HCT116 (cell line): ENCODE measurements at regions not wholly inside any gene's neighbourhood (a gene's known extent, or its start where the extent isn't known, plus 50 kb on each side); places are given as distances from the start of the nearest gene placed in this dataset.

Experiments
- ATAC-seq: fragments of 200-7000 bp; cut with Tn5 transposase; 2 replicates; pipeline ENCODE4 v1.9.1; 2020; ENCODE audit warnings: mild to moderate bottlenecking, moderate library complexity
- BruUV-seq: library from RNA; stranded (reverse); fragments of 400-500 nt; replicated peaks from 2 replicates; lab custom pipeline; 2021; lab: Mats Ljungman, UMichigan
- CTCF ChIA-PET: fragments of 300-600 bp; sonication (Branson Sonifier 250); formaldehyde crosslinking; loops from one replicate; lab custom pipeline; 2021; ENCODE audit warnings: antibody characterized with exemption; lab: Charles Lee
- POLR2A ChIA-PET: fragments of 300-600, 350-600 bp; sonication (Branson Sonifier 250); formaldehyde crosslinking; loops from one replicate; lab custom pipeline; 2021; ENCODE audit warnings: antibody characterized with exemption; lab: Charles Lee
- RAD21 ChIA-PET, 2 experiments: fragments of 300-600 bp; sonication (Branson Sonifier 250); formaldehyde crosslinking; loops; one replicate each; lab custom pipeline; 2023; ENCODE audit warnings: low total read pairs in 2 of 2; ENCODE audit not compliant: uncharacterized antibody in 2 of 2, unreplicated experiment in 2 of 2, low non-redundant PET in 1 of 2; lab: Charles Lee
- DNase-seq: peaks from one replicate; pipeline ENCODE4 v3.0.0-alpha.2; 2010; ENCODE audit warnings: low read depth, low spot score
- H2AFZ ChIP-seq: fragments of 200-600 bp; shearing (Covaris generic), sonication (generic); 2 replicates; pipeline ENCODE4 v1.6.1; 2017; ENCODE audit warnings: low read depth, mixed run types, mixed read lengths, antibody characterized with exemption, low read length; ENCODE audit not compliant: poor library complexity, severe bottlenecking
- H3K27ac ChIP-seq: 2 replicates; pipeline ENCODE4 v1.5.1; 2012; ENCODE audit warnings: low read depth, low read length
- H3K27me3 ChIP-seq: fragments of 200-600 bp; sonication (generic); 2 replicates; pipeline ENCODE4 v1.6.1; 2016; ENCODE audit warnings: mixed run types, low read length, mixed read lengths; ENCODE audit not compliant: insufficient read depth
- H3K36me3 ChIP-seq, 2 experiments: fragments of 200-500 bp in 1 of 2; fragments of 200-600 bp in 1 of 2; sonication (Bioruptor generic) in 1 of 2; sonication (generic) in 1 of 2; 2 replicates each; pipeline versions ENCODE4 v1.5.1 to v1.6.1; 2014 to 2016; ENCODE audit warnings: low read length in 2 of 2, inconsistent platforms in 1 of 2, mixed read lengths in 1 of 2, mixed run types in 1 of 2; ENCODE audit not compliant: insufficient read depth in 2 of 2, control insufficient read depth in 1 of 2
- H3K4me1 ChIP-seq, 2 experiments: fragments of 200-600 bp in 1 of 2; sonication (generic) in 1 of 2; 2 replicates each; pipeline versions ENCODE4 v1.5.1 to v1.6.1; 2012 to 2017; ENCODE audit warnings: low read length in 2 of 2, inconsistent platforms in 1 of 2, mild to moderate bottlenecking in 1 of 2, mixed read lengths in 1 of 2, mixed run types in 1 of 2, moderate library complexity in 1 of 2; ENCODE audit not compliant: insufficient read depth in 2 of 2, control insufficient read depth in 1 of 2
- H3K4me2 ChIP-seq: fragments of 200-600 bp; sonication (generic); 2 replicates; pipeline ENCODE4 v1.6.1; 2017; ENCODE audit warnings: mixed run types, low read length, mixed read lengths
- H3K4me3 ChIP-seq, 2 experiments: fragments of 200-600 bp in 1 of 2; sonication (generic) in 1 of 2; replicated peaks in 1 of 2; 2 replicates each; pipeline ENCODE4 v1.5.1; 2011 to 2016; ENCODE audit warnings: low read length in 2 of 2, control low read depth in 1 of 2, low read depth in 1 of 2, mild to moderate bottlenecking in 1 of 2, mixed read lengths in 1 of 2, mixed run types in 1 of 2
- H3K79me2 ChIP-seq: fragments of 200-600 bp; sonication (generic); 2 replicates; pipeline ENCODE4 v1.6.1; 2017; ENCODE audit warnings: mild to moderate bottlenecking, mixed run types, low read length, moderate library complexity, mixed read lengths; ENCODE audit not compliant: insufficient read depth
- H3K9ac ChIP-seq: fragments of 200-600 bp; sonication (generic); 2 replicates; pipeline ENCODE4 v1.6.1; 2016; ENCODE audit warnings: low read length, mixed read lengths
- H3K9me2 ChIP-seq: fragments of 200-600 bp; sonication (generic), shearing (Covaris generic); 2 replicates; pipeline ENCODE4 v1.6.1; 2017; ENCODE audit warnings: mixed run types, mild to moderate bottlenecking, moderate library complexity; ENCODE audit not compliant: insufficient read depth
- H3K9me3 ChIP-seq, 2 experiments: fragments of 200-500 bp in 1 of 2; fragments of 200-600 bp in 1 of 2; sonication (Bioruptor generic) in 1 of 2; sonication (generic) in 1 of 2; 2 replicates each; pipeline ENCODE4 v1.6.1; 2014 to 2017; ENCODE audit warnings: low read length in 2 of 2, mixed read lengths in 2 of 2, inconsistent platforms in 1 of 2, low read depth in 1 of 2, mild to moderate bottlenecking in 1 of 2, mixed run types in 1 of 2, moderate library complexity in 1 of 2; ENCODE audit not compliant: control insufficient read depth in 1 of 2, insufficient read depth in 1 of 2
- H4K20me1 ChIP-seq: fragments of 200-600 bp; sonication (generic), shearing (Covaris generic); 2 replicates; pipeline ENCODE4 v1.6.1; 2017; ENCODE audit warnings: mixed run types, mild to moderate bottlenecking, moderate library complexity; ENCODE audit not compliant: insufficient read depth
- CBX3 ChIP-seq: IDR thresholded peaks from 2 replicates; pipeline ENCODE4 v1.6.1; 2012; ENCODE audit warnings: low read depth
- CEBPB ChIP-seq: IDR thresholded peaks from 2 replicates; pipeline ENCODE4 v1.6.1; 2012; ENCODE audit warnings: low read depth
- CTCF ChIP-seq, 3 experiments: fragments of 200-600 bp in 1 of 3; sonication (generic) in 1 of 3; IDR thresholded peaks in 2 of 3; conservative IDR thresholded peaks in 1 of 3; 2 replicates each; pipeline ENCODE4 v1.5.1; 2012 to 2017; ENCODE audit warnings: low read depth in 2 of 3, low read length in 2 of 3, antibody characterized with exemption in 1 of 3, borderline replicate concordance in 1 of 3, control low read depth in 1 of 3, mild to moderate bottlenecking in 1 of 3, mixed read lengths in 1 of 3, mixed run types in 1 of 3, moderate library complexity in 1 of 3; ENCODE audit not compliant: insufficient read depth in 1 of 3
- ELF1 ChIP-seq: IDR thresholded peaks from 2 replicates; pipeline ENCODE4 v1.6.1; 2012; ENCODE audit warnings: low read depth, borderline replicate concordance
- EZH2 ChIP-seq: fragments of 200-600 bp; sonication (generic); IDR thresholded peaks from 2 replicates; pipeline ENCODE4 v1.6.1; 2017; ENCODE audit warnings: antibody characterized with exemption, mixed run types
- EZH2phosphoT487 ChIP-seq: fragments of 200-600 bp; IDR thresholded peaks from 2 replicates; pipeline ENCODE4 v1.6.1; 2018; ENCODE audit warnings: antibody characterized with exemption, borderline replicate concordance
- FOSL1 ChIP-seq: IDR thresholded peaks from 2 replicates; pipeline ENCODE4 v1.6.1; 2012; ENCODE audit warnings: low read depth
- POLR2A ChIP-seq: IDR thresholded peaks from 2 replicates; pipeline ENCODE4 v1.7.0; 2011; ENCODE audit warnings: borderline replicate concordance; ENCODE audit not compliant: insufficient read depth, insufficient read length; ENCODE audit errors: extremely low read depth
- POLR2AphosphoS5 ChIP-seq: IDR thresholded peaks from 2 replicates; pipeline ENCODE4 v1.6.1; 2011; ENCODE audit warnings: mild to moderate bottlenecking, low read depth, low read length, moderate library complexity
- REST ChIP-seq: IDR thresholded peaks from 2 replicates; pipeline ENCODE4 v1.6.1; 2012; ENCODE audit warnings: low read depth
- SP1 ChIP-seq: IDR thresholded peaks from 2 replicates; pipeline ENCODE4 v1.6.1; 2012; ENCODE audit warnings: low read depth
- TCF7L2 ChIP-seq: IDR thresholded peaks from 2 replicates; pipeline ENCODE4 v1.7.0; 2011; ENCODE audit warnings: borderline replicate concordance, inconsistent platforms; ENCODE audit not compliant: insufficient read depth, insufficient read length; ENCODE audit errors: extremely low read depth
- ZBTB33 ChIP-seq: IDR thresholded peaks from 2 replicates; pipeline ENCODE4 v1.6.1; 2011; ENCODE audit warnings: mild to moderate bottlenecking, low read length, moderate library complexity; ENCODE audit not compliant: insufficient replicate concordance; ENCODE audit errors: extremely low read depth
- ZNF274 ChIP-seq: fragments of 200-500 bp; sonication (Bioruptor generic); IDR thresholded peaks from 2 replicates; pipeline ENCODE4 v1.6.1; 2014; ENCODE audit warnings: mild to moderate bottlenecking, low read depth, low read length, inconsistent platforms
- intact Hi-C: fragments of 100-400 bp; cut with micrococcal nuclease; formaldehyde crosslinking; loops from 2 replicates; pipeline ENCODE4 v1.10.0; 2022

- no peak overlapping the region for H2AFZ ChIP-seq
- H3K4me3 ChIP-seq, result no peak overlapping the region
- BruUV-seq, result no TSS peak
- intact Hi-C loops, result no loop called here
- no peak for DNase-seq
- ATAC-seq, result no peak
- no peaks in the 10 kb centered on the region; the same call in 1 of the 2 replicates for H3K9me2 ChIP-seq
- H3K4me1 ChIP-seq, result no peaks in the 10 kb centered on the region
- H3K27me3 ChIP-seq, result no peaks in the 10 kb centered on the region
- ChIA-PET CTCF (no interaction called here), RAD21 (no interaction called here), POLR2A (no interaction called here)
- no peaks in the 10 kb centered on the region for H4K20me1 ChIP-seq
- no peak for TF ChIP-seq REST
- no peak for TF ChIP-seq EZH2phosphoT487
- no peak for TF ChIP-seq CBX3
- TF ChIP-seq POLR2A, result no peak
- no peak for TF ChIP-seq ELF1
- no peak for TF ChIP-seq POLR2AphosphoS5
- no peak for TF ChIP-seq ZNF274
- TF ChIP-seq EZH2, result no peak
- no peak for TF ChIP-seq CEBPB
- TF ChIP-seq CTCF (IDR thresholded peaks at IDR 0.05 in 2 of 3, conservative IDR thresholded peaks at IDR 0.05 in 1 of 3; ENCODE audit: borderline replicate concordance in 1 of 3, insufficient read depth in 1 of 3, low read depth in 2 of 3, low read length in 2 of 3), result no peak
- no peak for TF ChIP-seq ZBTB33
- no peak for TF ChIP-seq SP1
- TF ChIP-seq FOSL1, result no peak
- no peak for TF ChIP-seq TCF7L2
- H3K9ac ChIP-seq, result no peak overlapping the region
- H3K79me2 ChIP-seq, result no peaks in the 10 kb centered on the region
- no peaks in the 10 kb centered on the region for H3K36me3 ChIP-seq
- no peak overlapping the region for H3K4me2 ChIP-seq
- H3K27ac ChIP-seq, result no peak overlapping the region
- no peaks in the 10 kb centered on the region for H3K9me3 ChIP-seq
Measured at GRCh38 chr5:90305041-90305720, 104.4 kb downstream of the CETN3 start.
